RWPE1 (cell line): ENCODE measurements at regions not wholly inside any gene's neighbourhood (a gene's known extent, or its start where the extent isn't known, plus 50 kb on each side); places are given as distances from the start of the nearest gene placed in this dataset.

ENCODE experiments used
- CTCF ChIA-PET: fragments of 350-600 bp; sonication (Branson Sonifier 250); formaldehyde crosslinking; extraction: SDS; loops from one replicate; lab custom pipeline; 2021; lab: Yijun Ruan, JAX
- POLR2A ChIA-PET: fragments of 400-600 bp; formaldehyde crosslinking; extraction: SDS; loops from one replicate; lab custom pipeline; 2020; ENCODE audit warnings: antibody characterized with exemption; ENCODE audit not compliant: low non-redundant PET; lab: Yijun Ruan, JAX
- DNase-seq: peaks from one replicate; pipeline ENCODE4 v3.0.0; 2012; ENCODE audit warnings: low spot score
- H3K27ac ChIP-seq: fragments of 450-650 bp; 2 replicates; pipeline ENCODE4 v1.5.1; 2017
- CTCF ChIP-seq: fragments of 450-650 bp; conservative IDR thresholded peaks from 2 replicates; pipeline ENCODE4 v1.5.1; 2017; ENCODE audit warnings: low read depth, mild to moderate bottlenecking

GRCh38 chr6:25224242-25224641 lies 54.9 kb upstream of the CARMIL1 start:
- POLR2A ChIA-PET = no interaction called here
- CTCF ChIA-PET = interaction anchor here (1.3 to 2.1 kb wide), 8 partner anchors 10 to 333 kb away, joined by 3 to 19 read pairs (median 8); partner anchors contain the start of gene CARMIL1
- no peak for TF ChIP-seq CTCF
- no peak for DNase-seq
- H3K27ac ChIP-seq = no peak overlapping the region

GRCh38 chr6:25227854-25228253 lies 51.3 kb upstream of the CARMIL1 start:
- ChIA-PET CTCF (no interaction called here), POLR2A (no interaction called here)
- no peak for DNase-seq
- no peak overlapping the region for H3K27ac ChIP-seq
- no peak for TF ChIP-seq CTCF
